GM18867 (cell line): ENCODE measurements at regions not wholly inside any gene's neighbourhood (a gene's known extent, or its start where the extent isn't known, plus 50 kb on each side); places are given as distances from the start of the nearest gene placed in this dataset.
A peak's percentile ranks its signal among the peaks of the same experiment; 100 is the strongest.
"Not testable (repeated sequence)": the region's sequence is repeated elsewhere in the genome, so short reads cannot be mapped to it uniquely, and the experiment has no call there.

Source experiments
- ATAC-seq: cut with Tn5 transposase; IDR thresholded peaks from one replicate; pipeline ENCODE4 v1.9.1; 2021; ENCODE audit warnings: mild to moderate bottlenecking, moderate library complexity; ENCODE audit not compliant: unreplicated experiment

GRCh38 chr14:22178333-22178839, 410.6 kb downstream of the DAD1 start:
- no peak for ATAC-seq

DNA sequence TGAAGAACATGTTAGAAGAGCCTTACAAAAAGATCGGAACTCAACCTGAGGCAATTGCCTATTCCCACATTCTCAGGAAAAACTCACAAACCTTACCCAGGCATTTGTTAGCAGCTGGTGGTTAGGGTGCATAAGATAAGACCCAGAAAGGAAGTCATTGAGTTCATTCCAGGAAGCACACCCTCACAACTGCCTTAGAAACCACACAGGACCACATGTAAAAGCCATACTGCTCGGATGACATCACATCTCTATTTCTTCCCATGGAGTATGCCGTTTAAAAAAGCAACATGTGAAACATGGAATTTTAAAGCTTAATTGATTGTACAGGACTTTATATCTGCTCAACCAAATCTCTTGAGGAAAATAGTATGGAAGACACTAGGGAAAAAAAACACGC, 411.2 kb downstream of the DAD1 start:
- ATAC-seq = peak; percentile 50

DNA sequence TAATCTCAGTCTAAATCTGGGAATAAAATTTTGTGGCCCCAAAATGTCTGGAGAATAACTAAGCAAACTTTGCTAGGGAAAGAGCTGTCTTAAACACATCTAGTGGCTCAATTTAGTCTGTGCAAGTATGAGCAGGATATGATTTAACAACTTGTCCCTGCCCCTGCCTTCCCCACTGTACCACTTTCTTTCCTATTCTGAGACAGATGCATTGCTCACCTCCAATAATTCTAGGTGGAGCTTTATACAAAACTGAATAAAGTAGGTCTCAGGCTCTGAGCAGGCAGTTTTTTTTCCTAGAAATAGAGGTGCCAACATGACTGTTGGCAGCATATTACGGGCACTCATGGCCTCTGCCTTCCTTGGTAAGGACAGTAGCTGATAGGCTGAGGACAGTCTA, 412.1 kb downstream of the DAD1 start:
- no peak for ATAC-seq

DNA sequence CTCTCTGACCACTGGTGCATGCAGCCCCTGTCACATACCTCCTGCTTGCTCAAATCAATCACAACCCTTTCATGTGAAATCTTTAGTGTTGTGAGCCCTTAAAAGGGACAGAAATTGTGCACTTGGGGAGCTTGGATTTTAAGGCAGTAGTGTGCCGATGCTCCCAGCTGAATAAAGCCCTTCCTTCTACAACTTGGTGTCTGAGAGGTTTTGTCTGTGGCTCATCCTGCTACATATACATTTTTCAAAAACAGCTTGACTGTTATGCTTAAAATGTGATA, 413.8 kb downstream of the DAD1 start:
- ATAC-seq = not testable (repeated sequence)

DNA sequence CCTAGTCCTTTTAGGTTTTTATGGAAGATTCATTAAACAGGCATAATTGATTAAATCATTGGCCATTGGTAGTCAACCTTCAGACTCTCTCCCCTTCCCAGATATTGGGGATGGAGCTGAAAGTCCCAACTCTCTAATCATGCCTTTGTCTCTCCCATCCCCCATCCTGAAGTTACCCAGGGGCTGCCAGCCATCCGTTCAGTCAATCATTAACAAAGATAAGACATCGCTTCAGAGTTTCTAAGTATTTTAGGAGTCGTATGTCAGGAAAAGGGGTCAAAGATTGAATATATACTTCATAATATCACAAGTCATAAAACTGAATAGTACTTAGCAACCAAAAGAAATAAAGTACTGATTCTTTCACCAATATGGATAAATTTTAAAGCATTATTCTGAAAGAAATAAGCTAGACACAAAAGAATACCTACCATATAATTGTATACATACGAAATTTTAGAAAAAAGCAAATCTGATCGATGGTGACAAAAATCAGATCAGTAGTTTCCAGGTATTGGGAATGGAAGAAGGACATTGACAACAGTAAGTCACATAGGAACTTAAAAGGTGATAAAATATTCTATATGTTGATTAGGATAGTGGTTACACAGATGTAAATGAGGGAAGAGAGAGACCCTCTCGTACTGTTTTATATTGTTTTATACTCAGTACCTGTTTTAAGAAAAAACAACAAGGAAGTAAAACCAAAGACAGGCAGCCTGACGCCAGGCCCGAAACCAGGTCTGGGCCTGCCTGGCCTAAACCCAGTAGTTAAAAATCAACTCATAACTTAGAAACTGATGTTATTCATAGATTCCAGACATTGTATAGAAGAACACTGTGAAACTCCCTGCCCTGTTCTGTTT, 414.4 kb downstream of the DAD1 start:
- ATAC-seq = no peak

DNA sequence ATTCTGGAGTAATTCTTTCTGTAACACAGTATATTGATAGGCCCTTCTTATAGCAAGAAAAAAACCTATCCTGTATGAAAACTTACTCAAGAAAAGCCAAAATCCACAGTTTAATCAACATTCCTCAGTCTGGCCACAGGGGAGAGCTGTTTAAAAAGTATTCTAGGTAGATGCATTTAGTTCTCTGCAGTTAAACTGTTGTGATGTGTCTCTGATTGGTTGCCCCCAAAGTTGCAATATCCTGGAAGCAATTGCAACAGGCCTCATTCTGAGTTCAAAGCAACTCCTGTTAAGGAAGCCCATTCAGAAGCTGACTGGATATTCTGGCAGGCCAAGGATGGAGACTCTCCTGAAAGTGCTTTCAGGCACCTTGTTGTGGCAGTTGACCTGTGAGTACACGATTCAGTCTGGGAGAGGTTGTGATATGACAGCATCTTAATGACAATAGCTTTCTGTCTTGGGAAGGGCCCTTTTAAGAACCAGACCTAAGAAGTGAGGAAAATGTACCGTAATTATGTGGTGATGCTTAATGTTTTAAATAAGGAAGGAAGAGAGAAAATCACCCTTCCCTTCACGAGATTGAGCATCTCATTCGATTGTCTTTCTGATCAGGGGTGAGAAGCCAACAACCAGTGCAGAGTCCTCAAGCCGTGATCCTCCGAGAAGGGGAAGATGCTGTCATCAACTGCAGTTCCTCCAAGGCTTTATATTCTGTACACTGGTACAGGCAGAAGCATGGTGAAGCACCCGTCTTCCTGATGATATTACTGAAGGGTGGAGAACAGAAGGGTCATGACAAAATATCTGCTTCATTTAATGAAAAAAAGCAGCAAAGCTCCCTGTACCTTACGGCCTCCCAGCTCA, 420.7 kb downstream of the DAD1 start:
- no peak for ATAC-seq

GRCh38 chr14:22164616-22165015, 424.4 kb downstream of the DAD1 start:
- ATAC-seq = no peak

- ATAC-seq = no peak
Observed at GRCh38 chr14:22163051-22163450, 426.0 kb downstream of the DAD1 start.

- ATAC-seq = no peak
Observed at GRCh38 chr14:22159957-22160356, 429.1 kb downstream of the DAD1 start.

- ATAC-seq = no peak
Observed at GRCh38 chr14:22159099-22159498, 429.9 kb downstream of the DAD1 start.

- no peak for ATAC-seq
Observed at GRCh38 chr14:22158560-22158959, 430.5 kb downstream of the DAD1 start.

- ATAC-seq = no peak
Observed at GRCh38 chr14:22155571-22155970, 433.5 kb downstream of the DAD1 start.

DNA sequence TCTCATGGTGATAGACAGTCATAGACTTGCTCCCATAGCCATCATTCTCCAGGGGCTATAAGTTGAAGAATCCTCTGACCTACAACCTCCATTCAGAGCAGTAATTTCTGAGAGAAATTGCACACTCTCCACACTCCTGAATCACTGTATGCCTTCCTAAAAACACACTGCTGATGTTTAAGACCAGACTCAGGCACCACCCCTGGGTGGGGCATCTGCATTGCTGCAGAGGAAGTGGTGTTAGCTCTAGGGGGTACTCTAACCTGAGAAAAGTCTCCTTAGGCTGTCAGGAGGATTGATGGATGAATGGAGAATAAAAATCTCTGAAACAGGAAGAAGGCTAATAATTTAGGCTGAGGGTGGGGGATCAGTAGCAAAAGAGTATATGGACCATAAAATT, 436.1 kb downstream of the DAD1 start:
- ATAC-seq = no peak

GRCh38 chr14:22152161-22152870, 436.7 kb downstream of the DAD1 start:
- no peak for ATAC-seq

- no peak for ATAC-seq
Observed at GRCh38 chr14:22151121-22151520, 437.9 kb downstream of the DAD1 start.

GRCh38 chr14:22149058-22149457, 440.0 kb downstream of the DAD1 start:
- ATAC-seq = no peak

DNA sequence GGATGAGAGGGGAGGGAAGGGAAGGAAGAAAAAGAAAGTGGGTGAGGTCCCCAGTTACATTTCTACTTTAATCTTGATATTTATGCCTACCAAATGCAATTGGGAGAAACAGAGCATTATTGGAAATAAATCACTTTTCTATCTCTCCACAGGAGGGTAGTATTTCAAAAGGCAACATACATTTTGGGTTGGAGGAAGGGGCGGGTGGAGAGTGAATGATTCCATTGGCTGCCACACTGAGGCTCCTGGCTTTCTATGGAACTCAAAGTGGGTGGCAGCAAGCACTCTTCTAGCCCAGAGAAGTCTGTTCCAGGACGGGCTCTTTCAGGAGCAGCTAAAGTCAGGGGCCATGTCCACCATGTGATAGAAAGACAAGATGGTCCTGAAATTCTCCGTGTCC, 441.3 kb downstream of the DAD1 start:
- no peak for ATAC-seq

DNA sequence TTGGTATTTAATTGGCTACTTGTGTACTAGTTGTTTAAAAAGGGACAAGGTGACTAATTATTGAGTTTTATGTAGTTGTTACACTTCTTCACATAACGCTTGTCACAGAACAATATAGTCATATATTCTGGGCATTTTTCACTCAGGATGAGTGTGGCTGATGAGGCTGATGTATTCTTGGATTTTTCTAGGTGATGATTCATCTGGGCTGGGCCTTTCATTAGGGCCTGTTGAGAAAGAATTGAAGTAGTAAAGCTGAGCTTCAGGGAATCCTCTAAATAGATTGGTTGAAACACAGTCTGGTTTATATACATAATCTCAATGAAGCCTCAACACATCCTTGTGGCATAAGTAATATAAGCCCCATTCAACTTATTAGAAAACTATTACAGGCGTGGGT, 445.7 kb downstream of the DAD1 start:
- ATAC-seq = no peak

- ATAC-seq = no peak
Observed at GRCh38 chr14:22140633-22141032, 448.4 kb downstream of the DAD1 start.

GRCh38 chr14:22131749-22132476, 457.1 kb downstream of the DAD1 start:
- ATAC-seq = no peak
